Forelimb muscle (tissue), 1 donor: ENCODE measurements at regions not wholly inside any gene's neighbourhood (a gene's known extent, or its start where the extent isn't known, plus 50 kb on each side); places are given as distances from the start of the nearest gene placed in this dataset.

ENCODE experiments used
- DNase-seq: peaks from one replicate; pipeline ENCODE4 v3.0.0-alpha.2; 2013; ENCODE audit warnings: low read depth

- no peak for DNase-seq
Observed at GRCh38 chr13:70390064-70390463, 281.8 kb upstream of the KLHL1 start.

GRCh38 chr13:70388935-70389334, 280.7 kb upstream of the KLHL1 start:
- no peak for DNase-seq

GRCh38 chr13:70386919-70387318, 278.7 kb upstream of the KLHL1 start:
- no peak for DNase-seq

- DNase-seq, result no peak
Observed at GRCh38 chr13:70385852-70386251, 277.6 kb upstream of the KLHL1 start.

- DNase-seq, result no peak
Observed at GRCh38 chr13:70384156-70384555, 275.9 kb upstream of the KLHL1 start.

- DNase-seq, result no peak
Observed at GRCh38 chr13:70380809-70381208, 272.6 kb upstream of the KLHL1 start.

GRCh38 chr13:70375718-70376117, 267.5 kb upstream of the KLHL1 start:
- no peak for DNase-seq

GRCh38 chr13:70370924-70371323, 262.7 kb upstream of the KLHL1 start:
- no peak for DNase-seq

- no peak for DNase-seq
Observed at GRCh38 chr13:70366720-70367119, 258.5 kb upstream of the KLHL1 start.

- no peak for DNase-seq
Observed at GRCh38 chr13:70363991-70364390, 255.7 kb upstream of the KLHL1 start.

- no peak for DNase-seq
Observed at GRCh38 chr13:70362820-70363570, 254.7 kb upstream of the KLHL1 start.

GRCh38 chr13:70357031-70357430, 248.8 kb upstream of the KLHL1 start:
- no peak for DNase-seq

- no peak for DNase-seq
Observed at GRCh38 chr13:70353096-70353495, 244.8 kb upstream of the KLHL1 start.

GRCh38 chr13:70347947-70348620, 239.8 kb upstream of the KLHL1 start:
- no peak for DNase-seq

GRCh38 chr13:70339738-70340137, 231.5 kb upstream of the KLHL1 start:
- no peak for DNase-seq

GRCh38 chr13:70338609-70339008, 230.4 kb upstream of the KLHL1 start:
- DNase-seq, result no peak

- DNase-seq, result no peak
Observed at GRCh38 chr13:70336866-70337265, 228.6 kb upstream of the KLHL1 start.

- no peak for DNase-seq
Observed at GRCh38 chr13:70333752-70334151, 225.5 kb upstream of the KLHL1 start.

GRCh38 chr13:70330697-70331361, 222.6 kb upstream of the KLHL1 start:
- no peak for DNase-seq

GRCh38 chr13:70324519-70324918, 216.3 kb upstream of the KLHL1 start:
- no peak for DNase-seq

GRCh38 chr13:70311191-70311590, 202.9 kb upstream of the KLHL1 start:
- DNase-seq, result no peak

- DNase-seq, result no peak
Observed at GRCh38 chr13:70310396-70311119, 202.3 kb upstream of the KLHL1 start.
